Sigmoid colon (tissue), 6 donors: ENCODE measurements at regions not wholly inside any gene's neighbourhood (a gene's known extent, or its start where the extent isn't known, plus 50 kb on each side); places are given as distances from the start of the nearest gene placed in this dataset.

Source experiments
- DNase-seq: peaks from one replicate; pipeline ENCODE4 v3.0.0-alpha.2; 2019
- H3K27ac ChIP-seq, 4 donors: fragments of 200-600 bp; sonication (generic); one replicate each; pipeline ENCODE4 v1.5.1; 2016 to 2019; ENCODE audit warnings: mild to moderate bottlenecking in 1 of 4
- H3K27me3 ChIP-seq, 3 donors: fragments of 200-600 bp; sonication (generic); one replicate each; pipeline ENCODE4 v1.5.1; 2019; ENCODE audit warnings: mild to moderate bottlenecking in 1 of 3
- H3K36me3 ChIP-seq, 4 donors: fragments of 200-600 bp; sonication (generic); one replicate each; pipeline ENCODE4 v1.5.1; 2016 to 2019
- H3K4me1 ChIP-seq, 4 donors: fragments of 200-600 bp; sonication (generic); one replicate each; pipeline ENCODE4 v1.5.1; 2017 to 2019
- H3K4me3 ChIP-seq, 4 donors: fragments of 200-600 bp; sonication (generic); one replicate each; pipeline ENCODE4 v1.5.1; 2017 to 2019; ENCODE audit warnings: mild to moderate bottlenecking in 2 of 4, moderate library complexity in 1 of 4
- H3K9me3 ChIP-seq, 4 donors: fragments of 200-600 bp in 3 of 4; sonication (generic) in 3 of 4; one replicate each; pipeline versions ENCODE4 v1.5.1 to v1.6.1; 2013 to 2019
- EP300 ChIP-seq, 4 donors: sonication (generic); formaldehyde crosslinking; IDR thresholded peaks; one replicate each; pipeline ENCODE4 v1.6.1; 2017; ENCODE audit warnings: antibody characterized with exemption in 4 of 4
- POLR2A ChIP-seq, 2 donors: fragments of 450-650 bp; IDR thresholded peaks; one replicate each; pipeline ENCODE4 v1.6.1; 2016; ENCODE audit warnings: antibody characterized with exemption in 2 of 2, mild to moderate bottlenecking in 2 of 2, moderate library complexity in 2 of 2
- POLR2AphosphoS5 ChIP-seq, 4 donors: sonication (generic); formaldehyde crosslinking; IDR thresholded peaks; one replicate each; pipeline ENCODE4 v1.6.1; 2017; ENCODE audit warnings: antibody characterized with exemption in 4 of 4
- WGBS, 2 donors: extraction: QIAGEN DNeasy Blood & Tissue Kit; methylation state at CpG; one replicate each; pipeline ENCODE4 v1.1.7; 2013; 5-methylcytosine and 5-hydroxymethylcytosine counted together
- intact Hi-C: fragments of 100-400 bp; cut with DNase I; formaldehyde crosslinking; loops from one replicate; pipeline ENCODE4 v1.15.1; 2023
- TF ChIP-seq, protein P1 (sequence below), 4 experiments: fragments of 450-650 bp in 3 of 4; fragments of 200-600 bp in 1 of 4; IDR thresholded peaks; one replicate each; pipeline ENCODE4 v1.5.1; 2016 to 2019; ENCODE audit warnings: antibody characterized with exemption in 4 of 4, mild to moderate bottlenecking in 3 of 4, moderate library complexity in 2 of 4
- donor health status: healthy with polysubstance abuse.
- donor health status: healthy.

DNA sequence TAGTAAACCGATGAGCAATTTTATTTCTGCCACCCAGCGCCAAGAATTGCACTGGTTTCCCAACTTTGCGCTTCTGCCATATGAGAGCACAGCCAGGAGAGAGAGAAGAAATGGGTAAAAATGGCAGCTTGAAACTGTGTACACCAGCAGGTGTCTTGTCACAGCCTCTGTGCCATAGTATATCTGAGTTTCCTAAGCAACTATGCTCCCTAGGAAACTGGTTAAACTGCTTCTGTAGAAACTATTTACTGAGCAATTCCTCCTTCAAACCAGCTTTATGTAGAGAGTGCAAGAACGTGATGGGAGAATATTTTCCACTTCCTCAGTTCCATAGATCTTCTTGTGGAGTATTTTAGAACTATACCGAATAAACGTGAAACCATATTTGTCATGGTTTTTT is 1361.3 kb downstream of the PCDH9 start:
- TF ChIP-seq POLR2A (IDR thresholded peaks at IDR 0.05): no peak
- TF ChIP-seq, protein P1, sequence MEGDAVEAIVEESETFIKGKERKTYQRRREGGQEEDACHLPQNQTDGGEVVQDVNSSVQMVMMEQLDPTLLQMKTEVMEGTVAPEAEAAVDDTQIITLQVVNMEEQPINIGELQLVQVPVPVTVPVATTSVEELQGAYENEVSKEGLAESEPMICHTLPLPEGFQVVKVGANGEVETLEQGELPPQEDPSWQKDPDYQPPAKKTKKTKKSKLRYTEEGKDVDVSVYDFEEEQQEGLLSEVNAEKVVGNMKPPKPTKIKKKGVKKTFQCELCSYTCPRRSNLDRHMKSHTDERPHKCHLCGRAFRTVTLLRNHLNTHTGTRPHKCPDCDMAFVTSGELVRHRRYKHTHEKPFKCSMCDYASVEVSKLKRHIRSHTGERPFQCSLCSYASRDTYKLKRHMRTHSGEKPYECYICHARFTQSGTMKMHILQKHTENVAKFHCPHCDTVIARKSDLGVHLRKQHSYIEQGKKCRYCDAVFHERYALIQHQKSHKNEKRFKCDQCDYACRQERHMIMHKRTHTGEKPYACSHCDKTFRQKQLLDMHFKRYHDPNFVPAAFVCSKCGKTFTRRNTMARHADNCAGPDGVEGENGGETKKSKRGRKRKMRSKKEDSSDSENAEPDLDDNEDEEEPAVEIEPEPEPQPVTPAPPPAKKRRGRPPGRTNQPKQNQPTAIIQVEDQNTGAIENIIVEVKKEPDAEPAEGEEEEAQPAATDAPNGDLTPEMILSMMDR (IDR thresholded peaks at IDR 0.05): no peak
- no peak for TF ChIP-seq EP300 (IDR thresholded peaks at IDR 0.05)
- no peak for TF ChIP-seq POLR2AphosphoS5 (IDR thresholded peaks at IDR 0.05)
- 69 to 72% methylated on average over 6 of the region's 6 CpGs for WGBS, 2 donors
- no peaks in the 10 kb centered on the region for H3K36me3 ChIP-seq
- H3K4me3 ChIP-seq: no peak overlapping the region
- no peaks in the 10 kb centered on the region for H3K27me3 ChIP-seq
- no peak for DNase-seq
- intact Hi-C loops: no loop called here
- H3K27ac ChIP-seq: no peak overlapping the region
- no peaks in the 10 kb centered on the region for H3K4me1 ChIP-seq
- H3K9me3 ChIP-seq: no peaks in the 10 kb centered on the region

GRCh38 chr13:65868099-65868498 is 1362.0 kb downstream of the PCDH9 start:
- WGBS, 2 donors: 81 to 86% methylated on average over 4 of the region's 4 CpGs
- no peak overlapping the region for H3K27ac ChIP-seq
- TF ChIP-seq POLR2AphosphoS5 (IDR thresholded peaks at IDR 0.05): no peak
- TF ChIP-seq POLR2A (IDR thresholded peaks at IDR 0.05): no peak
- TF ChIP-seq EP300 (IDR thresholded peaks at IDR 0.05): no peak
- TF ChIP-seq, protein P1 (IDR thresholded peaks at IDR 0.05): no peak
- no peaks in the 10 kb centered on the region for H3K36me3 ChIP-seq
- intact Hi-C loops: no loop called here
- H3K4me1 ChIP-seq: no peaks in the 10 kb centered on the region
- DNase-seq: no peak
- H3K4me3 ChIP-seq: no peak overlapping the region
- no peaks in the 10 kb centered on the region for H3K27me3 ChIP-seq
- H3K9me3 ChIP-seq: no peaks in the 10 kb centered on the region

GRCh38 chr13:65866138-65866537 is 1364.0 kb downstream of the PCDH9 start:
- intact Hi-C loops: no loop called here
- Histone ChIP-seq H3K27ac (no peak overlapping the region), H3K9me3 (no peaks in the 10 kb centered on the region), H3K36me3 (no peaks in the 10 kb centered on the region), H3K27me3 (no peaks in the 10 kb centered on the region), H3K4me1 (no peaks in the 10 kb centered on the region), H3K4me3 (no peak overlapping the region)
- no peak for DNase-seq
- TF ChIP-seq, protein P1 (IDR thresholded peaks at IDR 0.05): no peak
- TF ChIP-seq POLR2A (IDR thresholded peaks at IDR 0.05) (no peak), POLR2AphosphoS5 (IDR thresholded peaks at IDR 0.05) (no peak), EP300 (IDR thresholded peaks at IDR 0.05) (no peak)
- 81 to 92% methylated on average over 6 of the region's 6 CpGs for WGBS, 2 donors

DNA sequence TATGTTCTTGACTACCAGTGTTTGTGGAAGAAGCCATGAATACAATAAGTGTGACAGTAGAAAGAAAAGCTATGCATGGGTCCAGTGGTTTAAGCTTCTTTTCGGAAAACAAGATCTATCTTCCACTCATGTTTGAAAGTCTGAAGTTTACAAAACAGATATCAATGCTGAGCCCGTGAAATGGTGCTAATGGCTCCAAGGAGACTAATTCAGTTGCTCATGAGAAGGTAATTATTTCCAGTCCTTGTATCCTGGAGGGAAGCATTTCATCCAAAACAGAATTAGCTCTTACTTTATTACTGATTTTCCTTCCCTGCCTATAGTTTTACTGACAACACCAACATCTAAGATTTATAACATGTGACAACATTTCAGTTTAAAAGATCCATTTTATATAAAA is 1364.9 kb downstream of the PCDH9 start:
- Histone ChIP-seq H3K4me3 (no peak overlapping the region), H3K36me3 (no peaks in the 10 kb centered on the region), H3K4me1 (no peaks in the 10 kb centered on the region), H3K27me3 (no peaks in the 10 kb centered on the region), H3K27ac (no peak overlapping the region), H3K9me3 (no peaks in the 10 kb centered on the region)
- TF ChIP-seq POLR2A (IDR thresholded peaks at IDR 0.05) (no peak), POLR2AphosphoS5 (IDR thresholded peaks at IDR 0.05) (no peak), EP300 (IDR thresholded peaks at IDR 0.05) (no peak)
- TF ChIP-seq, protein P1 (IDR thresholded peaks at IDR 0.05): no peak
- no peak for DNase-seq
- intact Hi-C loops: no loop called here
- 81 to 90% methylated on average over 2 of the region's 2 CpGs for WGBS, 2 donors

DNA sequence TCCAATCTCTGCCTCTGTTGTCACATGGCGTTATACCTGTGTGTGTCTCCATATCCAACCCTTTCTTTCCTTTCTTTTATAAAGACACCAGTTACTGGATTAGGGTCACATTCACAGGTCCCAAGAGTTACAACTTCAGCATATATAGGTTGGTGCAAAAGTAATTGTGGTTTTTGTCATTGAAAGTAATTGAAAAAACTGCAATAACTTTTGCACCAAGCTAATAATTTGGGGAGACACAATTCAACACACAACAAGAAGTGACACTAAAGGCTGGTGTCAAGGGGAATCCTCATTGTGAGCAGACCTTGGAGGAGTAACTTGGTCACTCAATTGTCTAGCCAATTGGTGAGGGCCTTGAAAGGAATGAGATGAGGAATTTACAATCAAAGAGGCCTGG is 1366.1 kb downstream of the PCDH9 start:
- Histone ChIP-seq H3K9me3 (no peaks in the 10 kb centered on the region), H3K4me3 (no peak overlapping the region), H3K27me3 (no peaks in the 10 kb centered on the region), H3K36me3 (no peaks in the 10 kb centered on the region), H3K4me1 (no peaks in the 10 kb centered on the region), H3K27ac (no peak overlapping the region)
- intact Hi-C loops: no loop called here
- TF ChIP-seq POLR2A (IDR thresholded peaks at IDR 0.05) (no peak), EP300 (IDR thresholded peaks at IDR 0.05) (no peak), POLR2AphosphoS5 (IDR thresholded peaks at IDR 0.05) (no peak)
- TF ChIP-seq, protein P1 (IDR thresholded peaks at IDR 0.05): no peak
- 70 to 85% methylated on average over 1 of the region's 1 CpG for WGBS, 2 donors
- DNase-seq: no peak
